Vagina (tissue), 2 donors: ENCODE measurements at regions not wholly inside any gene's neighbourhood (a gene's known extent, or its start where the extent isn't known, plus 50 kb on each side); places are given as distances from the start of the nearest gene placed in this dataset.

Experiments used
- CTCF ChIP-seq, 3 experiments: fragments of 450-650 bp in 2 of 3; fragments of 200-600 bp in 1 of 3; sonication (generic) in 1 of 3; IDR thresholded peaks; one replicate each; pipeline ENCODE4 v1.5.1; 2017 to 2019; ENCODE audit warnings: antibody characterized with exemption in 3 of 3, mild to moderate bottlenecking in 2 of 3, moderate library complexity in 2 of 3
- POLR2AphosphoS5 ChIP-seq, 2 donors: sonication (generic); formaldehyde crosslinking; IDR thresholded peaks; one replicate each; pipeline ENCODE4 v1.9.0; 2017; ENCODE audit warnings: antibody characterized with exemption in 2 of 2, mild to moderate bottlenecking in 2 of 2, low read depth in 1 of 2; ENCODE audit not compliant: insufficient read depth in 1 of 2

GRCh38 chr6:105695461-105695860, 292.6 kb upstream of the PREP start:
- TF ChIP-seq CTCF (IDR thresholded peaks at IDR 0.05) (no peak), POLR2AphosphoS5 (IDR thresholded peaks at IDR 0.05; ENCODE audit: insufficient read depth in 1 of 2, low read depth in 1 of 2) (no peak)
